IPS DF 6.9 (cell line): ENCODE measurements at regions not wholly inside any gene's neighbourhood (a gene's known extent, or its start where the extent isn't known, plus 50 kb on each side); places are given as distances from the start of the nearest gene placed in this dataset.
A peak's percentile ranks its signal among the peaks of the same experiment; 100 is the strongest.
"Not testable (repeated sequence)": the region's sequence is repeated elsewhere in the genome, so short reads cannot be mapped to it uniquely, and the experiment has no call there.

ENCODE experiments used
- DNase-seq: peaks from one replicate; pipeline ENCODE4 v3.0.0-alpha.2; 2013; ENCODE audit warnings: low read depth, low spot score
- H3K27ac ChIP-seq: one replicate; pipeline ENCODE4 v1.5.1; 2013; ENCODE audit warnings: low read length, control low read depth
- H3K27me3 ChIP-seq: 2 replicates; pipeline ENCODE4 v1.6.1; 2013; ENCODE audit warnings: mild to moderate bottlenecking, low read length; ENCODE audit not compliant: control insufficient read depth, insufficient read depth
- H3K36me3 ChIP-seq: 2 replicates; pipeline ENCODE4 v1.6.1; 2013; ENCODE audit warnings: low read length; ENCODE audit not compliant: control insufficient read depth, insufficient read depth
- H3K4me1 ChIP-seq: 2 replicates; pipeline ENCODE4 v1.6.1; 2013; ENCODE audit warnings: low read length; ENCODE audit not compliant: control insufficient read depth, insufficient read depth
- H3K4me3 ChIP-seq: 2 replicates; pipeline ENCODE4 v1.5.1; 2013; ENCODE audit warnings: mild to moderate bottlenecking, low read length
- H3K9me3 ChIP-seq: 2 replicates; pipeline ENCODE4 v1.6.1; 2013; ENCODE audit warnings: low read length, inconsistent platforms; ENCODE audit not compliant: control insufficient read depth, insufficient read depth
- WGBS: extraction: QIAGEN DNeasy Blood & Tissue Kit; methylation state at CpG from one replicate; pipeline ENCODE4 v1.1.7; 2013; ENCODE audit warnings: mixed read lengths, missing lambda C conversion rate; ENCODE audit not compliant: insufficient read length, insufficient coverage; 5-methylcytosine and 5-hydroxymethylcytosine counted together

- Histone ChIP-seq H3K4me1 (no peaks in the 10 kb centered on the region), H3K27ac (no peak overlapping the region), H3K36me3 (no peaks in the 10 kb centered on the region), H3K27me3 (no peaks in the 10 kb centered on the region), H3K9me3 (no peaks in the 10 kb centered on the region), H3K4me3 (no peak overlapping the region)
- no peak for DNase-seq
- no CpG with 5 or more reads among the region's 4 CpGs for WGBS
Observed at GRCh38 chr3:176848431-176849214, 348.7 kb downstream of the TBL1XR1 start.

GRCh38 chr3:176842914-176843313 is 354.4 kb downstream of the TBL1XR1 start:
- no CpG with 5 or more reads among the region's 2 CpGs for WGBS
- H3K4me3 ChIP-seq = no peak overlapping the region
- no peaks in the 10 kb centered on the region for H3K9me3 ChIP-seq
- H3K4me1 ChIP-seq = no peaks in the 10 kb centered on the region
- H3K27me3 ChIP-seq = no peaks in the 10 kb centered on the region
- H3K27ac ChIP-seq = no peak overlapping the region
- DNase-seq = no peak
- no peaks in the 10 kb centered on the region for H3K36me3 ChIP-seq

DNA sequence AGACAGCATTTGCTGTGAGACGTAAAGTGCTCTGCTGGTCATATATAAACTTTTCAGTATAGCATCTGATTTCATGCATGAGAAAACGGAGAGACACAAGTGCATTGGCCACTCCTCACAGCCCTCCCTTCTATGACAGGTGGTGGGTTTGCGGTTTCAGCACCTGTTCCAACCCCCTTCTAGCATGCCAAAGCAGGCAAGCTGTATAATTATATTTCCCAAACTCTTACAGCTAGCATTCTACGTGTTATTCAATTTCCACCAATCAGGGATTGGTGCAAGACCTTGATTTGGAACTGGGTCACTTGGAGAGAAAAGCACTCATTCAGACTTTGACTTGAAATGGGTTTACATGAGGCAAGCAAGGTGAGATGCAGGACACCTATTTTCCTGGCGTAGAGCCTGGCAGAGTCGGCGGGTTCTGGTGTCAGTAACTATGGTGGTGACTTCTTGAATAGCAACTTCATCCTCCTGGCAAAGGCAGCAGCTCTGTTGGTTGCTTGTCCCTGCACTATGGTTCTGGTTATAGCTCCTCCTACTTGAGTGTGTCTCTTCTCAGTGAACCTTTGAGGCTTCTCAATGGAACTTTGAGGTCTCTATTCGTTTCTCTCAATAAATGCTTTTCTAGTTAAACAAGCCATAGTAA is 356.5 kb downstream of the TBL1XR1 start:
- DNase-seq = no peak
- Histone ChIP-seq H3K27ac (no peak overlapping the region), H3K4me3 (no peak overlapping the region), H3K27me3 (no peaks in the 10 kb centered on the region), H3K36me3 (no peaks in the 10 kb centered on the region), H3K9me3 (no peaks in the 10 kb centered on the region), H3K4me1 (no peaks in the 10 kb centered on the region)
- WGBS = no CpG with 5 or more reads among the region's 8 CpGs

DNA sequence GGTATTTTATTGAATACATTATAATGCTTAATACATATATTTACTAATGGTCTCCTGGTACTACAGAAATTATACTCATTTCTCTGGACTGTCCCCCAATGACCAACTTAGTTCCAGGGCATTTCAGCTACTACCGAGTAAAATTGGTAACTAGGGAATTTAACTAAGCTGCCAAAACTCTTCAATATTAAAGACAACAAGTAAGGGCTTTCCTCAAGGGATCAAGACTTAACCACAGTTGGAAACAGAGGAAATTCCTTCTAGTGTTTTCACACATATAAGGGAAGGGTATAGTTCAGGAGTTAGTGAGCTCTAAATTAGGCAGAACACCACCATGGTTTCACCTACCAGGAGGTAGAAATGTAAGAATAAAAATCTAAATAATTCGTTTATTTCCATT is 357.4 kb downstream of the TBL1XR1 start:
- WGBS = no CpG with 5 or more reads among the region's 2 CpGs

DNA sequence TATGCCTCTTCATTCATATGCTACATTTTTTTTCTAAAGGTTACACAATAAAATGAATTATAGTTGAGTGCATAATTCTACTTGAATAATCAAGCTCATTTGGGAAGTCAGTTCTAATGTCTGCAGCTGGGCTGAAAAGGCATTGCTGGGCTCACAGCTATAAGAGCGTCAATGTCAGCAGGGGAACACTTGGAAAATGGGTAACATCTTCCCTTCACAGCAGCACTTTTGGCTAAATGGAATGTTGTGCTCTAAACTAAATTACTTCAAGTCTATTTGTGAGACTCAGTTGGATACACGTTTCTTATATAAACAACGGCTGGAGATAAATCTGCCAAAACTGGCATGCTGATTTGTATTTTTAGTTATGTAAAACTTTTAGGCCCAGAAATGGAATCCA is 357.8 kb downstream of the TBL1XR1 start:
- Histone ChIP-seq H3K36me3 (no peaks in the 10 kb centered on the region), H3K4me1 (no peaks in the 10 kb centered on the region), H3K27ac (no peak overlapping the region), H3K9me3 (no peaks in the 10 kb centered on the region), H3K27me3 (no peaks in the 10 kb centered on the region), H3K4me3 (no peak overlapping the region)
- no peak for DNase-seq
- WGBS = no CpG with 5 or more reads among the region's 3 CpGs

More for the DNA sequence above, 357.4 kb downstream of the TBL1XR1 start:
- H3K4me3 ChIP-seq = no peak overlapping the region
- no peaks in the 10 kb centered on the region for H3K27me3 ChIP-seq
- DNase-seq = no peak
- H3K27ac ChIP-seq = no peak overlapping the region
- no peaks in the 10 kb centered on the region for H3K4me1 ChIP-seq
- H3K36me3 ChIP-seq = no peaks in the 10 kb centered on the region
- no peaks in the 10 kb centered on the region for H3K9me3 ChIP-seq

DNA sequence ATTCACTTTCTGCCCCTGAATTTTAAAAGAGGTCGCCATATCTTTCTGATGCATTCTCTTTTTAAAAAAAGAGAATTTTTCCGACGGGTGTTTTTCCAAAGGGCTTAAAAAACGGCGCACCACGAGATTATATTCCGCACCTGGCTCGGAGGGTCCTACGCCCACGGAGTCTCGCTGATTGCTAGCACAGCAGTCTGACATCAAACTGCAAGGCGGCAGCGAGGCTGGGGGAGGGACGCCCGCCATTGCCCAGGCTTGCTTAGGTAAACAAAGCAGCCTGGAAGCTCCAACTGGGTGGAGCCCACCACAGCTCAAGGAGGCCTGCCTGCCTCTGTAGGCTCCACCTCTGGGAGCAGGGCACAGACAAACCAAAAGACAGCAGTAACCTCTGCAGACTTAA is 370.0 kb downstream of the TBL1XR1 start:
- DNase-seq, H3K4me3 ChIP-seq, H3K36me3 ChIP-seq, H3K27me3 ChIP-seq, H3K27ac ChIP-seq, H3K9me3 ChIP-seq, H3K4me1 ChIP-seq: not testable (repeated sequence)
- WGBS = no CpG with 5 or more reads among the region's 15 CpGs

GRCh38 chr3:176824811-176825210 is 372.5 kb downstream of the TBL1XR1 start:
- Histone ChIP-seq H3K27ac (no peak overlapping the region), H3K36me3 (no peaks in the 10 kb centered on the region), H3K4me3 (no peak overlapping the region), H3K4me1 (no peaks in the 10 kb centered on the region), H3K27me3 (no peaks in the 10 kb centered on the region), H3K9me3 (no peaks in the 10 kb centered on the region)
- no peak for DNase-seq
- WGBS = no CpG with 5 or more reads among the region's 3 CpGs

DNA sequence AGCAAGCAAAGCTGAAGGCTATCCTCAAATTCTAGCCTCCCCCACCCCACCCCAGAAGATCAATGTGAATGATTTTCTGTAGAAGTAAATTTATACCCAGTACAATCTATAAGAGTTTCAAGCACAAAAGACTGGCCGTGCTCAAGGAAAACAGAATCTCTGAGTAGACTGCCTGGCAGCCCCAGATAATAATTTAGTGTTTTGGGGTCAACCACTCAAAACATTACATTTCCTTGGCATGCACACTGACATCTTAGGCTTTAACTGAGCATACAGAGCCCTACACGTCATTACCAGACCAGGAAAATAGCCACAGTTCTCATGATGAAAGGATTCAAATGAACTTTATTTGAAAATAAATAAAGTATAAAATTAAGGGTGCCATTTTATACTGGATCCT is 376.5 kb downstream of the TBL1XR1 start:
- Histone ChIP-seq H3K9me3 (no peaks in the 10 kb centered on the region), H3K27ac (no peak overlapping the region), H3K27me3 (no peaks in the 10 kb centered on the region), H3K36me3 (no peaks in the 10 kb centered on the region), H3K4me1 (no peaks in the 10 kb centered on the region), H3K4me3 (no peak overlapping the region)
- DNase-seq = no peak
- WGBS = no CpG with 5 or more reads among the region's 2 CpGs

- H3K4me3 ChIP-seq = no peak overlapping the region
- no peaks in the 10 kb centered on the region for H3K36me3 ChIP-seq
- WGBS = no CpG with 5 or more reads among the region's 18 CpGs
- no peak for DNase-seq
- no peaks in the 10 kb centered on the region for H3K27me3 ChIP-seq
- no peaks in the 10 kb centered on the region for H3K9me3 ChIP-seq
- H3K4me1 ChIP-seq = no peaks in the 10 kb centered on the region
- no peak overlapping the region for H3K27ac ChIP-seq
Observed at GRCh38 chr3:176816937-176817336, 380.3 kb downstream of the TBL1XR1 start.

GRCh38 chr3:176814285-176814684 is 383.0 kb downstream of the TBL1XR1 start:
- no peak overlapping the region for H3K4me3 ChIP-seq
- H3K27ac ChIP-seq = no peak overlapping the region
- H3K4me1 ChIP-seq = no peaks in the 10 kb centered on the region
- H3K9me3 ChIP-seq = no peaks in the 10 kb centered on the region
- no CpG with 5 or more reads among the region's 12 CpGs for WGBS
- no peaks in the 10 kb centered on the region for H3K36me3 ChIP-seq
- H3K27me3 ChIP-seq = no peaks in the 10 kb centered on the region
- DNase-seq = peak; percentile 72

DNA sequence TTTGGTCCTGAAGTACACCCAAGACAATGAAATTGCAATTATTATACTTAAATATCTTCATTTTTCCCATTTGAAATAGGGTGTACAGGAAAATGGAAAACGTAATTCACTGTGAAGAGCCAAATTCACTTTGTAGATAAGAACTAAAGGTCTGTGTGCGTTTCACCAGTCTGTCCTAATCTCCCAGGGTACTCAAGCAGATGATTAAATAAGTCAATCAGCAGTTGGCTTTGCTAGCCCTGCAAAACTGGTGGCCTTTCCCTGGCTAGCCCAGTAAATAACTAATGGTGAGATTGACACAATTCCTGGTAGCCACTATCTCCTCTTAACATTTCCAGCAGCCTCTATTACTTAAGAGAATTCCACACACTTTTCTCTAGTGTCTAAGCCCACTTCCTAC is 389.3 kb downstream of the TBL1XR1 start:
- H3K27ac ChIP-seq = no peak overlapping the region
- DNase-seq = no peak
- H3K4me3 ChIP-seq = no peak overlapping the region
- H3K27me3 ChIP-seq = no peaks in the 10 kb centered on the region
- no peaks in the 10 kb centered on the region for H3K36me3 ChIP-seq
- no CpG with 5 or more reads among the region's 2 CpGs for WGBS
- H3K9me3 ChIP-seq = no peaks in the 10 kb centered on the region; the same call in 1 of the 2 replicates
- no peaks in the 10 kb centered on the region for H3K4me1 ChIP-seq
